NCI-H2227 (cell line): ENCODE measurements at regions not wholly inside any gene's neighbourhood (a gene's known extent, or its start where the extent isn't known, plus 50 kb on each side); places are given as distances from the start of the nearest gene placed in this dataset.

Source experiments
- DNase-seq: peaks from one replicate; lab custom pipeline; 2025; ENCODE audit not compliant: unreplicated experiment; lab: John Stamatoyannopoulos, UW

DNA sequence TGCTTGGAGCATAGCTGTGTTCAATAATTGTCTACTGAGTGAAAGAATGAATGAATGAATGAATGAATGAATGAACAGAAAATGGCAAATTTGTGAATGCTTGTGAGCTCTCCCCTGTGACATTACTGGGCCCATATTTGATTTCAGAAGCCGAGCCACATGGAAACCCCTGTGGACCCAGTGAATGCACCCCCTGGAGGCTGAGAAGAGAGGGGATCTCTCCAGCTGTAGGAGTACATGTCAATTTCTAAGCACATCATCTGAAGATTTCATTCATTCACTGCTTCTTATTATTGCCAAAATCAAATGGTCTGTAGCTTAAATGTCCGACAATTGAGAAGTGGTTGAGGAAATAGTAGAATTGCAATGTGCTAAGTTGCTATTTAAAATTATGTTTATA, 58.3 kb upstream of the DOCK1 start:
- no peak for DNase-seq

DNA sequence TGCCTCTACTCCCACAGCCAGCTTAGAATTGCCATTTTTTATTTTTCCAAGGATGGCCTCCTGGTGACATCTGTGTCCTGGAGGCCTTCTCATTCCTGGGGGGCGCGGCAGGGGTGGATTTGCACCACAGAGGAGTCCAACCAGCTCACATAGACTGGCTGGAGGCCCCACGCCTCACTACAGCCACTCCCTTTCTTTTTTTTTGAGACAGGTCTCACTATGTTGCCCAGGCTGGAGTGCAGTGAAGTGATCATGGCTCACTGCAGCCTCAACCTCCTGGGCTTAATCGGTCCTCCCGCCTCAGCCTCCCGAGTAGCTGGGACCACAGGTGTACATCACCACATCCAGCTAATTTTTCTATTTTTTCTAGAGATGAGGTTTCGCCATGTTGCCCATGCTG, 57.6 kb upstream of the DOCK1 start:
- DNase-seq: no peak

DNA sequence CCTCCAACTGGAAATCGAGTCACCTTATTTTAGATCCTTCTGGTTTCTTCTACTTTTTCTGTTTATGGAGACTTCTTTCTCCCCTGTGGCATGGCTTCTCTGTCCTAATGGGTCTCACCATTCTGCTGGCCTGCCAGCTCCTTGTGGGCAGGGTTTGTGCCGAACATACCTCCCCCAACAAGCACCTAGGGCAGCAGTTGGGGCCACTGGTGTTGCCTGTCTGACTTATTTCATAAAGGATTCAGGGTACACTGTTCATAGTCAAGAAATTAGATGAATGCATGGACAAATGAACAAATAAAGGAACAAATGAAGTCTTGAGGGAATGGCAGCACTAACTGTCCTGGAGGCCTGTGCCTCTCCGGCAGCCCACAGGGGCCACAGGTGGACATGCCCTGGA, 55.6 kb upstream of the DOCK1 start:
- DNase-seq: no peak

DNA sequence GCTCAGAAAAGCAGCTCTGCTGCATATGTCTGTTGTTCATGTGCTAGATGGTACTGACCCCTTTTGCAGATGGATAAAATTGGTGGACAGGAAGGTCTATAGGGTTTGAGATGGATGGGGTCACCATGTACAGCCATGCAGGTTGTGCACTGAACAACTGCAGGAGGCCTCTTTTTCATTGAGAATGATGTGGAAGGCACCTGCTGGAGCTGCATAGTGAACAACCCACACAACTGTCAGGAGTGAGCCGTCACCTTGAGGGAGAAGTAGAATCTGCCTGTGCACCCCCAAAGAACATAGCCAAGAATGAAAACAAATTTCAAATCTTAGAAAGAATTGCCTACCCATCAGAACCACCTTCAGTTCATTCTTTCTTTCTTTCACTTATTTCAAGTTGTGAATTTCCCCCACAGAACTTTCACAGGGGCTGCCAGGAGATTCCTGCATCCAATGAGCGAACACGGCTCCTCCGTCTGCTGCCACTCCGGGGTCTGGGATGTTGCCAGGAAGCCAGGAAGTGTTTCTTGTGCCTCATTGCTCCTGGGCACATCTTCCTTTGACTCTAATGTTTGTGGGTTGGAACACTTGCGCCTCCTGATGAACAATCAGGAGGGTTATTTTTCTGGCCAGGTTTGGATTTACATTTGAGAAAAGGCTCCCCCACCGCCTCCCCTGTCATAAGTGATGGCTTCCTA, 53.7 kb upstream of the DOCK1 start:
- no peak for DNase-seq

DNA sequence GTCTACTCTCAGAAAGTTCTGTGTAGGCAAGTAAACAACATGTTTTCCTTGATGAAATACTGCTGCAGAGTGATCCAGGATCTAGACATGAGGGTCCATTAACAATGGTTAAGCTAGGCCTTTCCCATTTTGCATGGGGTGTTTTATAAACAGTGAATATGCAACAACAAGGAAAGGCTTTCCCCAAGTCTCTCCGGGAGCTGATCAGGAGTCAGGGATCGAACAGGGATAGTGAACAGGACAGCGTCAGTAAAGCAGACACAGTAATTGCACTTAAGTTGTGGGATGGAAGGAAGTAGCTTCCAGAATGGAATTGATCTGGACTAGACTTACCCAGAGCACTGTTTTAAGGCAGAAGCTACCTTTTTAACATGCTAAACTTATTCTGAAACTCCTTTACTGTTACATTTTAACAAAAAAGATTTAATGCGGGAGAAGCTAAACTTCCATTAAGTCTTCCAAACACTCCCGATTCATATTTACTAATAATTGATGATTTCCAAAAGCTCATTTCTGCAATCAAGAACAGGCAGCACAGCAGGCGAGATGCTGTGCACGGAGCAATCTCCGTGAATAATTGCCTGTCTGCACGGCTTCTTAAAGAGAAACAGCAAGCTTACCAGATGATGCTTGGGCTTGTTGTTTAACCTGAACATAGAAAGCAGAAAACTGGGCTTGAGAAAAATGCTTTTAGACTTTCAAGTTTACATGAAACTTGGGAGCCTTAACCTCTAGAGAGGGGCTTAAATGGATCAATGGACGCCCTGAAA, 50.3 kb upstream of the DOCK1 start:
- no peak for DNase-seq
